HCT116 (cell line): ENCODE measurements at regions not wholly inside any gene's neighbourhood (a gene's known extent, or its start where the extent isn't known, plus 50 kb on each side); places are given as distances from the start of the nearest gene placed in this dataset.

Source experiments
- ATAC-seq: fragments of 200-7000 bp; cut with Tn5 transposase; 2 replicates; pipeline ENCODE4 v1.9.1; 2020; ENCODE audit warnings: mild to moderate bottlenecking, moderate library complexity
- BruUV-seq: library from RNA; stranded (reverse); fragments of 400-500 nt; replicated peaks from 2 replicates; lab custom pipeline; 2021; lab: Mats Ljungman, UMichigan
- CTCF ChIA-PET: fragments of 300-600 bp; sonication (Branson Sonifier 250); formaldehyde crosslinking; loops from one replicate; lab custom pipeline; 2021; ENCODE audit warnings: antibody characterized with exemption; lab: Charles Lee
- POLR2A ChIA-PET: fragments of 300-600, 350-600 bp; sonication (Branson Sonifier 250); formaldehyde crosslinking; loops from one replicate; lab custom pipeline; 2021; ENCODE audit warnings: antibody characterized with exemption; lab: Charles Lee
- RAD21 ChIA-PET, 2 experiments: fragments of 300-600 bp; sonication (Branson Sonifier 250); formaldehyde crosslinking; loops; one replicate each; lab custom pipeline; 2023; ENCODE audit warnings: low total read pairs in 2 of 2; ENCODE audit not compliant: uncharacterized antibody in 2 of 2, unreplicated experiment in 2 of 2, low non-redundant PET in 1 of 2; lab: Charles Lee
- DNase-seq: peaks from one replicate; pipeline ENCODE4 v3.0.0-alpha.2; 2010; ENCODE audit warnings: low read depth, low spot score
- H2AFZ ChIP-seq: fragments of 200-600 bp; shearing (Covaris generic), sonication (generic); 2 replicates; pipeline ENCODE4 v1.6.1; 2017; ENCODE audit warnings: low read depth, mixed run types, mixed read lengths, antibody characterized with exemption, low read length; ENCODE audit not compliant: poor library complexity, severe bottlenecking
- H3K27ac ChIP-seq: 2 replicates; pipeline ENCODE4 v1.5.1; 2012; ENCODE audit warnings: low read depth, low read length
- H3K27me3 ChIP-seq: fragments of 200-600 bp; sonication (generic); 2 replicates; pipeline ENCODE4 v1.6.1; 2016; ENCODE audit warnings: mixed run types, low read length, mixed read lengths; ENCODE audit not compliant: insufficient read depth
- H3K36me3 ChIP-seq, 2 experiments: fragments of 200-500 bp in 1 of 2; fragments of 200-600 bp in 1 of 2; sonication (Bioruptor generic) in 1 of 2; sonication (generic) in 1 of 2; 2 replicates each; pipeline versions ENCODE4 v1.5.1 to v1.6.1; 2014 to 2016; ENCODE audit warnings: low read length in 2 of 2, inconsistent platforms in 1 of 2, mixed read lengths in 1 of 2, mixed run types in 1 of 2; ENCODE audit not compliant: insufficient read depth in 2 of 2, control insufficient read depth in 1 of 2
- H3K4me1 ChIP-seq, 2 experiments: fragments of 200-600 bp in 1 of 2; sonication (generic) in 1 of 2; 2 replicates each; pipeline versions ENCODE4 v1.5.1 to v1.6.1; 2012 to 2017; ENCODE audit warnings: low read length in 2 of 2, inconsistent platforms in 1 of 2, mild to moderate bottlenecking in 1 of 2, mixed read lengths in 1 of 2, mixed run types in 1 of 2, moderate library complexity in 1 of 2; ENCODE audit not compliant: insufficient read depth in 2 of 2, control insufficient read depth in 1 of 2
- H3K4me2 ChIP-seq: fragments of 200-600 bp; sonication (generic); 2 replicates; pipeline ENCODE4 v1.6.1; 2017; ENCODE audit warnings: mixed run types, low read length, mixed read lengths
- H3K4me3 ChIP-seq, 2 experiments: fragments of 200-600 bp in 1 of 2; sonication (generic) in 1 of 2; replicated peaks in 1 of 2; 2 replicates each; pipeline ENCODE4 v1.5.1; 2011 to 2016; ENCODE audit warnings: low read length in 2 of 2, control low read depth in 1 of 2, low read depth in 1 of 2, mild to moderate bottlenecking in 1 of 2, mixed read lengths in 1 of 2, mixed run types in 1 of 2
- H3K79me2 ChIP-seq: fragments of 200-600 bp; sonication (generic); 2 replicates; pipeline ENCODE4 v1.6.1; 2017; ENCODE audit warnings: mild to moderate bottlenecking, mixed run types, low read length, moderate library complexity, mixed read lengths; ENCODE audit not compliant: insufficient read depth
- H3K9ac ChIP-seq: fragments of 200-600 bp; sonication (generic); 2 replicates; pipeline ENCODE4 v1.6.1; 2016; ENCODE audit warnings: low read length, mixed read lengths
- H3K9me2 ChIP-seq: fragments of 200-600 bp; sonication (generic), shearing (Covaris generic); 2 replicates; pipeline ENCODE4 v1.6.1; 2017; ENCODE audit warnings: mixed run types, mild to moderate bottlenecking, moderate library complexity; ENCODE audit not compliant: insufficient read depth
- H3K9me3 ChIP-seq, 2 experiments: fragments of 200-500 bp in 1 of 2; fragments of 200-600 bp in 1 of 2; sonication (Bioruptor generic) in 1 of 2; sonication (generic) in 1 of 2; 2 replicates each; pipeline ENCODE4 v1.6.1; 2014 to 2017; ENCODE audit warnings: low read length in 2 of 2, mixed read lengths in 2 of 2, inconsistent platforms in 1 of 2, low read depth in 1 of 2, mild to moderate bottlenecking in 1 of 2, mixed run types in 1 of 2, moderate library complexity in 1 of 2; ENCODE audit not compliant: control insufficient read depth in 1 of 2, insufficient read depth in 1 of 2
- H4K20me1 ChIP-seq: fragments of 200-600 bp; sonication (generic), shearing (Covaris generic); 2 replicates; pipeline ENCODE4 v1.6.1; 2017; ENCODE audit warnings: mixed run types, mild to moderate bottlenecking, moderate library complexity; ENCODE audit not compliant: insufficient read depth
- CTCF ChIP-seq, 3 experiments: fragments of 200-600 bp in 1 of 3; sonication (generic) in 1 of 3; IDR thresholded peaks in 2 of 3; conservative IDR thresholded peaks in 1 of 3; 2 replicates each; pipeline ENCODE4 v1.5.1; 2012 to 2017; ENCODE audit warnings: low read depth in 2 of 3, low read length in 2 of 3, antibody characterized with exemption in 1 of 3, borderline replicate concordance in 1 of 3, control low read depth in 1 of 3, mild to moderate bottlenecking in 1 of 3, mixed read lengths in 1 of 3, mixed run types in 1 of 3, moderate library complexity in 1 of 3; ENCODE audit not compliant: insufficient read depth in 1 of 3
- EGR1 ChIP-seq: IDR thresholded peaks from 2 replicates; pipeline ENCODE4 v1.6.1; 2012; ENCODE audit warnings: low read depth
- EZH2phosphoT487 ChIP-seq: fragments of 200-600 bp; IDR thresholded peaks from 2 replicates; pipeline ENCODE4 v1.6.1; 2018; ENCODE audit warnings: antibody characterized with exemption, borderline replicate concordance
- FOSL1 ChIP-seq: IDR thresholded peaks from 2 replicates; pipeline ENCODE4 v1.6.1; 2012; ENCODE audit warnings: low read depth
- MAX ChIP-seq: IDR thresholded peaks from 2 replicates; pipeline ENCODE4 v1.6.1; 2012
- POLR2AphosphoS5 ChIP-seq: IDR thresholded peaks from 2 replicates; pipeline ENCODE4 v1.6.1; 2011; ENCODE audit warnings: mild to moderate bottlenecking, low read depth, low read length, moderate library complexity
- SRF ChIP-seq: IDR thresholded peaks from 2 replicates; pipeline ENCODE4 v1.6.1; 2012; ENCODE audit warnings: low read depth
- TCF7L2 ChIP-seq: IDR thresholded peaks from 2 replicates; pipeline ENCODE4 v1.7.0; 2011; ENCODE audit warnings: borderline replicate concordance, inconsistent platforms; ENCODE audit not compliant: insufficient read depth, insufficient read length; ENCODE audit errors: extremely low read depth
- ZNF274 ChIP-seq: fragments of 200-500 bp; sonication (Bioruptor generic); IDR thresholded peaks from 2 replicates; pipeline ENCODE4 v1.6.1; 2014; ENCODE audit warnings: mild to moderate bottlenecking, low read depth, low read length, inconsistent platforms
- intact Hi-C: fragments of 100-400 bp; cut with micrococcal nuclease; formaldehyde crosslinking; loops from 2 replicates; pipeline ENCODE4 v1.10.0; 2022
- TF ChIP-seq, protein P1 (sequence below): IDR thresholded peaks from 2 replicates; pipeline ENCODE4 v1.6.1; 2011; ENCODE audit warnings: mild to moderate bottlenecking, low read length, moderate library complexity; ENCODE audit not compliant: insufficient replicate concordance; ENCODE audit errors: extremely low read depth

DNA sequence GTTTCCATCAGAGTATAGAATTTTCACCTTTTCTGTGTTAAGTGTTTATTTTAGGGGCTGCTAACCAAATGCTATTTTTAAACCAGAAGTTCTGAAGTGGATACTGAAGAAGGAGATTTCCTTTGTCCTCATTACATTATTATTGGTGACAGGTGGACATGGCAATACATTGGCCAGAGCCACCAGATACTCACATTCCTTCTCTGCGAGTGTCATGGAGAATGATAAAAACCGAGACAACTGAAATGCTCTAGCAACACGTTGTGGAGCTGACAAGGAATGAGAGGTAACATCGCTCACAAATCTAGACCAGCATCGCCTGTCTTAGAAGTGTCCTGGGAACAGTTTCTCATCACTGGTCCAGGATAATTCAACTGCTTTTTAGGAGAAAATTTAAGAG lies 241.2 kb downstream of the IRS1 start (continued):
- TF ChIP-seq MAX (no peak), SRF (no peak)

GRCh38 chr2:226556050-226556449 lies 243.6 kb downstream of the IRS1 start:
- ChIA-PET POLR2A (no interaction called here), CTCF (no interaction called here), RAD21 (no interaction called here)
- no peak for ATAC-seq
- H3K79me2 ChIP-seq, result no peaks in the 10 kb centered on the region
- H3K9me3 ChIP-seq, result no peaks in the 10 kb centered on the region
- no peak overlapping the region for H3K4me2 ChIP-seq
- DNase-seq, result no peak
- no peaks in the 10 kb centered on the region for H3K36me3 ChIP-seq
- no peaks in the 10 kb centered on the region for H3K9me2 ChIP-seq
- H2AFZ ChIP-seq, result no peak overlapping the region
- no peak overlapping the region for H3K4me3 ChIP-seq
- no peaks in the 10 kb centered on the region for H4K20me1 ChIP-seq
- intact Hi-C loops, result no loop called here
- no peaks in the 10 kb centered on the region for H3K27me3 ChIP-seq
- H3K27ac ChIP-seq, result no peak overlapping the region
- no peak overlapping the region for H3K9ac ChIP-seq
- no TSS peak for BruUV-seq
- TF ChIP-seq TCF7L2 (no peak), EGR1 (no peak), EZH2phosphoT487 (no peak), FOSL1 (no peak), MAX (no peak), ZNF274 (no peak), SRF (no peak), POLR2AphosphoS5 (no peak), CTCF (IDR thresholded peaks at IDR 0.05 in 2 of 3, conservative IDR thresholded peaks at IDR 0.05 in 1 of 3; ENCODE audit: borderline replicate concordance in 1 of 3, insufficient read depth in 1 of 3, low read depth in 2 of 3, low read length in 2 of 3) (no peak)
- TF ChIP-seq, protein P1, sequence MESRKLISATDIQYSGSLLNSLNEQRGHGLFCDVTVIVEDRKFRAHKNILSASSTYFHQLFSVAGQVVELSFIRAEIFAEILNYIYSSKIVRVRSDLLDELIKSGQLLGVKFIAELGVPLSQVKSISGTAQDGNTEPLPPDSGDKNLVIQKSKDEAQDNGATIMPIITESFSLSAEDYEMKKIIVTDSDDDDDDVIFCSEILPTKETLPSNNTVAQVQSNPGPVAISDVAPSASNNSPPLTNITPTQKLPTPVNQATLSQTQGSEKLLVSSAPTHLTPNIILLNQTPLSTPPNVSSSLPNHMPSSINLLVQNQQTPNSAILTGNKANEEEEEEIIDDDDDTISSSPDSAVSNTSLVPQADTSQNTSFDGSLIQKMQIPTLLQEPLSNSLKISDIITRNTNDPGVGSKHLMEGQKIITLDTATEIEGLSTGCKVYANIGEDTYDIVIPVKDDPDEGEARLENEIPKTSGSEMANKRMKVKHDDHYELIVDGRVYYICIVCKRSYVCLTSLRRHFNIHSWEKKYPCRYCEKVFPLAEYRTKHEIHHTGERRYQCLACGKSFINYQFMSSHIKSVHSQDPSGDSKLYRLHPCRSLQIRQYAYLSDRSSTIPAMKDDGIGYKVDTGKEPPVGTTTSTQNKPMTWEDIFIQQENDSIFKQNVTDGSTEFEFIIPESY, result no peak
- TF ChIP-seq, all 23 proteins: peak for 0
- H3K4me1 ChIP-seq, result peaks cover 10% of the 10 kb centered on the region in 2 experiments; a peak in 2 of 4 replicates
